Mesenchymal stem cell (in vitro differentiated cells and primary cell): ENCODE measurements at regions not wholly inside any gene's neighbourhood (a gene's known extent, or its start where the extent isn't known, plus 50 kb on each side); places are given as distances from the start of the nearest gene placed in this dataset.

Experiments
- DNase-seq: peaks from one replicate; pipeline ENCODE4 v3.0.0-alpha.2; 2013
- H2AFZ ChIP-seq: one replicate; pipeline ENCODE4 v1.6.1; 2013; ENCODE audit warnings: low read depth, mild to moderate bottlenecking, control low read depth, inconsistent platforms, low read length, moderate library complexity
- H2AK5ac ChIP-seq: 2 replicates; pipeline ENCODE4 v1.6.1; 2013; ENCODE audit warnings: low read length, moderate library complexity, mild to moderate bottlenecking, inconsistent platforms; ENCODE audit not compliant: severe bottlenecking
- H2BK120ac ChIP-seq: one replicate; pipeline ENCODE4 v1.6.1; 2013; ENCODE audit warnings: low read depth, mild to moderate bottlenecking, inconsistent platforms, low read length, moderate library complexity
- H2BK12ac ChIP-seq, 2 experiments: one replicate each; pipeline ENCODE4 v1.6.1; 2013; ENCODE audit warnings: inconsistent platforms in 2 of 2, low read length in 2 of 2, mild to moderate bottlenecking in 2 of 2, moderate library complexity in 2 of 2, control low read depth in 1 of 2
- H2BK15ac ChIP-seq: one replicate; pipeline ENCODE4 v1.6.1; 2013; ENCODE audit warnings: mild to moderate bottlenecking, low read depth, inconsistent platforms; ENCODE audit not compliant: poor library complexity, severe bottlenecking
- H2BK5ac ChIP-seq: 2 replicates; pipeline ENCODE4 v1.6.1; 2013; ENCODE audit warnings: low read depth, mild to moderate bottlenecking, low read length, control low read depth, inconsistent platforms; ENCODE audit not compliant: poor library complexity, severe bottlenecking
- H3K14ac ChIP-seq, 2 experiments: one replicate each; pipeline ENCODE4 v1.6.1; 2013; ENCODE audit warnings: inconsistent platforms in 2 of 2, low read length in 2 of 2, control low read depth in 1 of 2, mild to moderate bottlenecking in 1 of 2, moderate library complexity in 1 of 2
- H3K18ac ChIP-seq, 2 experiments: one replicate each; pipeline ENCODE4 v1.6.1; 2013; ENCODE audit warnings: inconsistent platforms in 2 of 2, low read length in 2 of 2, control low read depth in 1 of 2, low read depth in 1 of 2, mild to moderate bottlenecking in 1 of 2
- H3K23ac ChIP-seq, 2 experiments: one replicate each; pipeline ENCODE4 v1.6.1; 2013; ENCODE audit warnings: inconsistent platforms in 2 of 2, low read length in 2 of 2, mild to moderate bottlenecking in 2 of 2, moderate library complexity in 2 of 2, control low read depth in 1 of 2
- H3K27ac ChIP-seq: 2 replicates; pipeline ENCODE4 v1.5.1; 2013; ENCODE audit warnings: mild to moderate bottlenecking, moderate library complexity, low read length, control low read depth, inconsistent platforms; ENCODE audit not compliant: poor library complexity, severe bottlenecking
- H3K27me3 ChIP-seq, 2 experiments: 2 replicates each; pipeline versions ENCODE4 v1.6.1 to v1.7.0; 2013; ENCODE audit warnings: low read length in 2 of 2, mild to moderate bottlenecking in 2 of 2, moderate library complexity in 2 of 2, control low read depth in 1 of 2, inconsistent platforms in 1 of 2; ENCODE audit not compliant: control insufficient read depth in 1 of 2, insufficient read depth in 1 of 2
- H3K36me3 ChIP-seq, 2 experiments: 2 replicates each; pipeline versions ENCODE4 v1.6.1 to v1.7.0; 2013; ENCODE audit warnings: low read length in 2 of 2, control low read depth in 1 of 2, inconsistent platforms in 1 of 2, low read depth in 1 of 2, mild to moderate bottlenecking in 1 of 2; ENCODE audit not compliant: insufficient read depth in 2 of 2, control insufficient read depth in 1 of 2
- H3K4ac ChIP-seq, 2 experiments: one replicate each; pipeline ENCODE4 v1.6.1; 2013; ENCODE audit warnings: inconsistent platforms in 2 of 2, low read length in 2 of 2, mild to moderate bottlenecking in 2 of 2, moderate library complexity in 2 of 2, control low read depth in 1 of 2, low read depth in 1 of 2
- H3K4me1 ChIP-seq: 2 replicates; pipeline ENCODE4 v1.6.1; 2013; ENCODE audit warnings: low read depth, low read length, control low read depth; ENCODE audit not compliant: control insufficient read depth, insufficient read depth
- H3K4me2 ChIP-seq: 2 replicates; pipeline ENCODE4 v1.6.1; 2013; ENCODE audit warnings: low read length, mild to moderate bottlenecking, inconsistent platforms; ENCODE audit not compliant: poor library complexity, severe bottlenecking
- H3K4me3 ChIP-seq, 2 experiments: 2 replicates each; pipeline versions ENCODE4 v1.5.1 to v1.7.0; 2013; ENCODE audit warnings: low read length in 2 of 2, mild to moderate bottlenecking in 2 of 2, control low read depth in 1 of 2, low read depth in 1 of 2; ENCODE audit not compliant: insufficient read depth in 1 of 2
- H3K79me1 ChIP-seq: replicated peaks from 2 replicates; pipeline ENCODE4 v1.6.1; 2013; ENCODE audit warnings: mild to moderate bottlenecking, control low read depth, low read length, inconsistent platforms; ENCODE audit not compliant: poor library complexity, severe bottlenecking
- H3K9ac ChIP-seq: 2 replicates; pipeline ENCODE4 v1.7.0; 2013; ENCODE audit warnings: mild to moderate bottlenecking, low read length, moderate library complexity
- H3K9me3 ChIP-seq: 2 replicates; pipeline ENCODE4 v1.7.0; 2013; ENCODE audit warnings: mild to moderate bottlenecking, low read length; ENCODE audit not compliant: control insufficient read depth
- H4K8ac ChIP-seq: one replicate; pipeline ENCODE4 v1.6.1; 2013; ENCODE audit warnings: inconsistent platforms, mild to moderate bottlenecking, low read length, moderate library complexity
- H4K91ac ChIP-seq: one replicate; pipeline ENCODE4 v1.6.1; 2013; ENCODE audit warnings: mild to moderate bottlenecking, low read length, inconsistent platforms
- WGBS: methylation state at CpG from one replicate; pipeline ENCODE4 v1.1.7; 2013; ENCODE audit warnings: mixed read lengths; 5-methylcytosine and 5-hydroxymethylcytosine counted together

- no peaks in the 10 kb centered on the region for H3K36me3 ChIP-seq
- peak overlapping the region; percentile 27 for H3K4me2 ChIP-seq
- H3K14ac ChIP-seq = no peak overlapping the region
- H3K27ac ChIP-seq = peak overlapping the region; percentile 75
- peak; percentile 46 for DNase-seq
- H3K4ac ChIP-seq = peak overlapping the region; percentile 81 to 85
- H2BK12ac ChIP-seq = peak overlapping the region; percentile 71 to 89
- peak overlapping the region; percentile 73 for H4K91ac ChIP-seq
- H3K4me3 ChIP-seq = no peak overlapping the region
- H3K9me3 ChIP-seq = no peaks in the 10 kb centered on the region
- H2BK15ac ChIP-seq = no peak overlapping the region
- no peaks in the 10 kb centered on the region for H3K27me3 ChIP-seq
- peaks cover 16% of the 10 kb centered on the region for H3K4me1 ChIP-seq
- peak overlapping the region; percentile 2 for H2BK120ac ChIP-seq
- peak overlapping the region; percentile 82 to 84 for H3K18ac ChIP-seq
- peak overlapping the region; percentile 41 for H3K9ac ChIP-seq
- no peak overlapping the region for H3K23ac ChIP-seq
- H3K79me1 ChIP-seq = peaks cover 1% of the 10 kb centered on the region
- 73% methylated on average over 7 of the region's 7 CpGs for WGBS
- H4K8ac ChIP-seq = no peak overlapping the region
- no peak overlapping the region for H2AFZ ChIP-seq
- H2AK5ac ChIP-seq = peak overlapping the region; percentile 97
- no peak overlapping the region for H2BK5ac ChIP-seq
These were observed 126.7 kb upstream of the PRICKLE2 start for GRCh38 chr3:64351713-64352638.

GRCh38 chr3:64349551-64349950 lies 124.3 kb upstream of the PRICKLE2 start:
- H4K91ac ChIP-seq = no peak overlapping the region
- peaks cover 14% of the 10 kb centered on the region for H3K4me1 ChIP-seq
- no peak overlapping the region for H2BK5ac ChIP-seq
- peaks cover 1% of the 10 kb centered on the region for H3K79me1 ChIP-seq
- DNase-seq = no peak
- no peaks in the 10 kb centered on the region for H3K27me3 ChIP-seq
- H3K4me3 ChIP-seq = no peak overlapping the region
- WGBS = 65% methylated on average over 3 of the region's 6 CpGs
- H3K4ac ChIP-seq = no peak overlapping the region
- no peak overlapping the region for H3K14ac ChIP-seq
- no peak overlapping the region for H3K18ac ChIP-seq
- no peak overlapping the region for H2BK15ac ChIP-seq
- H3K9ac ChIP-seq = no peak overlapping the region
- H3K9me3 ChIP-seq = no peaks in the 10 kb centered on the region
- H3K27ac ChIP-seq = no peak overlapping the region
- H3K23ac ChIP-seq = no peak overlapping the region
- H4K8ac ChIP-seq = no peak overlapping the region
- H3K36me3 ChIP-seq = no peaks in the 10 kb centered on the region
- H2AK5ac ChIP-seq = peak overlapping the region; percentile 63
- no peak overlapping the region for H2BK12ac ChIP-seq
- H2BK120ac ChIP-seq = no peak overlapping the region
- H3K4me2 ChIP-seq = no peak overlapping the region
- no peak overlapping the region for H2AFZ ChIP-seq

- H2AK5ac ChIP-seq = peak overlapping the region; percentile 78
- peak overlapping the region; percentile 11 for H2BK120ac ChIP-seq
- no peak overlapping the region for H3K4me2 ChIP-seq
- H3K79me1 ChIP-seq = peaks cover 1% of the 10 kb centered on the region
- H2BK5ac ChIP-seq = peak overlapping the region; percentile 81
- no peaks in the 10 kb centered on the region for H3K27me3 ChIP-seq
- no peak overlapping the region for H3K4me3 ChIP-seq
- no peak overlapping the region for H2AFZ ChIP-seq
- peak overlapping the region; percentile 99 for H3K27ac ChIP-seq
- H3K4me1 ChIP-seq = peaks cover 14% of the 10 kb centered on the region
- H2BK15ac ChIP-seq = no peak overlapping the region
- H3K9ac ChIP-seq = peak overlapping the region; percentile 77
- peak overlapping the region; percentile 4 to 95 for H3K18ac ChIP-seq
- H2BK12ac ChIP-seq = peak overlapping the region; percentile 70 to 91
- H3K4ac ChIP-seq = peak overlapping the region in 1 of 2 experiments; percentile 94
- no peak overlapping the region for H3K23ac ChIP-seq
- 31% methylated on average over 2 of the region's 2 CpGs for WGBS
- H3K14ac ChIP-seq = no peak overlapping the region
- H4K8ac ChIP-seq = peak overlapping the region; percentile 4
- no peaks in the 10 kb centered on the region for H3K9me3 ChIP-seq
- H4K91ac ChIP-seq = peak overlapping the region; percentile 20
- H3K36me3 ChIP-seq = no peaks in the 10 kb centered on the region
- peak; percentile 93 for DNase-seq
These were observed 120.1 kb upstream of the PRICKLE2 start for GRCh38 chr3:64345371-64345770.

GRCh38 chr3:64344721-64345207 lies 119.5 kb upstream of the PRICKLE2 start:
- Histone ChIP-seq H4K91ac (peak overlapping the region; percentile 20), H2AFZ (no peak overlapping the region), H2AK5ac (peak overlapping the region; percentile 78), H2BK15ac (no peak overlapping the region), H3K14ac (peak overlapping the region in 1 of 2 experiments; percentile 92), H3K9me3 (no peaks in the 10 kb centered on the region), H3K4me1 (peaks cover 11% of the 10 kb centered on the region), H3K9ac (peak overlapping the region; percentile 77), H3K27ac (peak overlapping the region; percentile 99), H3K18ac (peak overlapping the region; percentile 4 to 95), H3K36me3 (no peaks in the 10 kb centered on the region), H3K23ac (no peak overlapping the region), H2BK5ac (peak overlapping the region; percentile 86), H3K79me1 (no peaks in the 10 kb centered on the region), H2BK120ac (peak overlapping the region; percentile 11), H3K27me3 (no peaks in the 10 kb centered on the region), H2BK12ac (peak overlapping the region; percentile 70 to 91), H3K4ac (peak overlapping the region; percentile 10 to 94), H3K4me3 (no peak overlapping the region), H3K4me2 (no peak overlapping the region), H4K8ac (peak overlapping the region; percentile 4)
- WGBS = 0% methylated on average over 4 of the region's 4 CpGs
- peak; percentile 91 for DNase-seq
